Body of pancreas (tissue), 4 donors: ENCODE measurements at regions not wholly inside any gene's neighbourhood (a gene's known extent, or its start where the extent isn't known, plus 50 kb on each side); places are given as distances from the start of the nearest gene placed in this dataset.

Source experiments
- POLR2A ChIP-seq, 3 donors: fragments of 450-650 bp; IDR thresholded peaks; one replicate each; pipeline ENCODE4 v1.6.1; 2016; ENCODE audit warnings: antibody characterized with exemption in 3 of 3, mild to moderate bottlenecking in 2 of 3
- TF ChIP-seq, protein P1 (sequence below), 7 experiments: fragments of 450-650 bp in 4 of 7; fragments of 200-600 bp in 3 of 7; sonication (generic) in 3 of 7; IDR thresholded peaks; one replicate each; pipeline ENCODE4 v1.5.1; 2016 to 2019; ENCODE audit warnings: antibody characterized with exemption in 7 of 7

DNA sequence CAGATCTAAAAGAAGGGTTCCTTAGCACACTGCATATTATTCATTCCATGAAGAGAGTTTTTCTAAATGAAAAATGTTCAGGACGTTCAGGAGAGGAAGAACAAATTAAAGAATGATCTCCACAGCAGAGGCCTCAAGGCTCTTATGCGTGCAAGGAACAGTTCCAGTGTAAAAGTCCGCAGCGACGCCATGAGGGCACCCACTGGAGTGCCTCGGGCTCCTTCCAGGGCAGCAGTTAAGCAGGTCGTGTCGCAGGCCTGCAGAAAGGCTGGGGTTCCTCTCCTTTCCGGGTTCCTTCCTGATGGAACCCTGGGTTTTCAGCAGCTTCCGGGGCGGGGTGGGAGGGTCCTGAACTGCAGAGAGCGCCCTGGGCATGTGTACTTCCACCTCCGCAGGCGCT, 87.1 kb upstream of the SELENOP start:
- no peak for TF ChIP-seq POLR2A (IDR thresholded peaks at IDR 0.05)
- TF ChIP-seq, protein P1, sequence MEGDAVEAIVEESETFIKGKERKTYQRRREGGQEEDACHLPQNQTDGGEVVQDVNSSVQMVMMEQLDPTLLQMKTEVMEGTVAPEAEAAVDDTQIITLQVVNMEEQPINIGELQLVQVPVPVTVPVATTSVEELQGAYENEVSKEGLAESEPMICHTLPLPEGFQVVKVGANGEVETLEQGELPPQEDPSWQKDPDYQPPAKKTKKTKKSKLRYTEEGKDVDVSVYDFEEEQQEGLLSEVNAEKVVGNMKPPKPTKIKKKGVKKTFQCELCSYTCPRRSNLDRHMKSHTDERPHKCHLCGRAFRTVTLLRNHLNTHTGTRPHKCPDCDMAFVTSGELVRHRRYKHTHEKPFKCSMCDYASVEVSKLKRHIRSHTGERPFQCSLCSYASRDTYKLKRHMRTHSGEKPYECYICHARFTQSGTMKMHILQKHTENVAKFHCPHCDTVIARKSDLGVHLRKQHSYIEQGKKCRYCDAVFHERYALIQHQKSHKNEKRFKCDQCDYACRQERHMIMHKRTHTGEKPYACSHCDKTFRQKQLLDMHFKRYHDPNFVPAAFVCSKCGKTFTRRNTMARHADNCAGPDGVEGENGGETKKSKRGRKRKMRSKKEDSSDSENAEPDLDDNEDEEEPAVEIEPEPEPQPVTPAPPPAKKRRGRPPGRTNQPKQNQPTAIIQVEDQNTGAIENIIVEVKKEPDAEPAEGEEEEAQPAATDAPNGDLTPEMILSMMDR (IDR thresholded peaks at IDR 0.05) = no peak
